ENCODE measurements at regions not wholly inside any gene's neighbourhood (a gene's known extent, or its start where the extent isn't known, plus 50 kb on each side); places are given as distances from the start of the nearest gene placed in this dataset.

- TF ChIP-seq GATA2 (IDR thresholded peaks at IDR 0.05; ENCODE audit: low read depth, low read length), result peak; percentile 67
- peak; percentile 48; the same call in 1 of the 2 replicates for TF ChIP-seq GATA3 (IDR thresholded peaks at IDR 0.05; ENCODE audit: low read depth, low read length)
These were observed 144.4 kb downstream of the BUB3 start for GRCh38 chr10:123298583-123298982.
